ENCODE measurements at regions not wholly inside any gene's neighbourhood (a gene's known extent, or its start where the extent isn't known, plus 50 kb on each side); places are given as distances from the start of the nearest gene placed in this dataset.

DNA sequence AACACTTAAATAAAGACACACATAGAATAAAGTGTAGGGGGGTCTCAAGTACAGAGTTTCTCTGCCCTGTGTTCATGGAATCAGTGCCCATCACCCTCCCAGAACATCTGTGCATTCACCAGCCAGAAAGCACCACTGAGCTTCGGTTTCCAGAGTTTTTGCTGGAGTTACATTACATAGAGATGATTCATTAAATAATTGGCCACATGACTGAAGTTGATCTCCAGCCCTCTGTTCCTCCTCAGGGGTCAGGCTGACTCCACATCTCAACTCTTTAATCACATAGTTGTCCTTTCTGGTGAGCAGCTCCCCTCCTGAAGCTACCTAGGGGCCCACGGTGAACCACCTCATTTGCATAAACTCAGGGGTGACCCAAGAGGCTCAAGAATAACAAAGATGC, 129.8 kb downstream of the METTL4 start:
- TF ChIP-seq CTCF (IDR thresholded peaks at IDR 0.05; ENCODE audit: insufficient read depth, low read depth, low read length), result no peak
- no peak for TF ChIP-seq EZH2 (IDR thresholded peaks at IDR 0.05; ENCODE audit: insufficient read depth, low read length)

Measured in astrocyte (in vitro differentiated cells and primary cell).